Motor neuron (in vitro differentiated cells): ENCODE measurements at regions not wholly inside any gene's neighbourhood (a gene's known extent, or its start where the extent isn't known, plus 50 kb on each side); places are given as distances from the start of the nearest gene placed in this dataset.

Source experiments
- ATAC-seq, 8 experiments: fragments of 200-7000 bp; cut with Tn5 transposase; replicated peaks in 6 of 8; 2 replicates each; pipeline ENCODE4 v1.8.0; 2021; ENCODE audit warnings: mild to moderate bottlenecking in 8 of 8, moderate library complexity in 8 of 8
- H3K27ac ChIP-seq, 2 donors: fragments of 250-450 bp; sonication (Bioruptor Pico); 2 replicates each; pipeline ENCODE4 v1.9.0; 2021; ENCODE audit warnings: antibody characterized with exemption in 2 of 2, mild to moderate bottlenecking in 2 of 2, moderate library complexity in 1 of 2
- H3K4me1 ChIP-seq, 2 donors: fragments of 250-450 bp; sonication (Bioruptor Pico); replicated peaks in 1 of 2; 2 replicates each; pipeline ENCODE4 v1.6.1; 2021; ENCODE audit warnings: antibody characterized with exemption in 2 of 2, mild to moderate bottlenecking in 2 of 2, moderate library complexity in 1 of 2
- H3K4me3 ChIP-seq, 5 donors: fragments of 250-450 bp; sonication (Bioruptor Pico); 2 replicates each; pipeline ENCODE4 v1.9.0; 2021; ENCODE audit warnings: antibody characterized with exemption in 5 of 5, mild to moderate bottlenecking in 5 of 5, moderate library complexity in 4 of 5
- WGBS, 10 experiments: fragments of 450-650 bp; shearing (Covaris generic); methylation state at CpG; one replicate each; pipeline ENCODE4 v1.0.0; 2022; 5-methylcytosine and 5-hydroxymethylcytosine counted together
- in situ Hi-C, 9 experiments: fragments of 400-800 bp; cut with MboI; loops; one replicate each; pipeline ENCODE4 v1.15.0; 2021; ENCODE audit warnings: low sequenced_read_pairs in 9 of 9, low pct_unique_long_range_greater_than_20kb in 2 of 9; ENCODE audit not compliant: unreplicated experiment in 9 of 9

DNA sequence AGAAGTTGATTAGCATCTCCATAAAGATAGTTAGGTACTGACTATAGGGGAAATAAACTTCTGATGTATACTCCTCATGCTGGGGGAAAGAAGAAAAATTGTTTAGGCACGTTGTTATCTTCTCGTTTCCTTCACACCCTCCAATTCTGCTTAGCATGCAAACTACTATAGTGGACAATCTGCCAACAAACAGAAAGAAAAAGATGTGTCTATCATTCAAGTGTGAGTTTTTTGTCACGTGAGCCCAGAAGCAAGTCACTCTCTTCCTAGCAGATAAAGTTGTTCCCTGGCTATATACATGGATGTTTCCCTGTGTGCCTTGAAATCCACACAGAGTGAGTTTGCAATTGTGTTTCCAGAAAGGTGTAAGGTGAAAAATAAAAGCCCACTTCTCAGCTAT is 318.4 kb downstream of the CWC27 start:
- no peak overlapping the region for H3K4me3 ChIP-seq
- H3K4me1 ChIP-seq: no peaks in the 10 kb centered on the region
- 60 to 95% (median 80%) methylated on average over 1 to 3 of the region's 3 CpGs; no CpG with 5 or more reads in 2 of the 10 experiments for WGBS, 10 experiments
- in situ Hi-C loops: loop anchor here in 3 of 9 experiments (25.0 kb wide), 2 partner anchors 275 to 400 kb away; partner anchors contain the start of gene ADAMTS6 (in 2 of the 3)
- no peak for ATAC-seq
- H3K27ac ChIP-seq: no peak overlapping the region

DNA sequence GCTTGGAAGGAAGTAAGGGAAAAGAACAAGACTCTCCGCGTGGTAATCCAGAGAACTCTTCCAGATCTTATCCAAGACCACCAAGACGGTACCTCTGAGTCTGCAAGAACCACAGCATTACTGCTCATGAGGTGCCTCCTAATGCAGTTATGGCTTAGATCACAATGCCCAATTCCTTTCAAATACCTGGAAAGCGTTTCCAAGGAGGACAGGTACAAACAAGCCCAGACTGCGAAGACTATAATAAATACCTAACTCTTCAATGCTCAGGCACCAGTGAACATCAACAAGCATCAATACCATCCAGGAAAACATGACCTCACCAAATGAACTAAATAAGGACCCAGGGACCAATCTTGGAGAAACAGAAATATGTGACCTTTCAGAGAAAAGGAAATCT is 325.5 kb downstream of the CWC27 start:
- ATAC-seq: no peak
- H3K4me1 ChIP-seq: no peaks in the 10 kb centered on the region
- H3K27ac ChIP-seq: no peak overlapping the region
- in situ Hi-C loops: loop anchor here in 3 of 9 experiments (25.0 kb wide), 2 partner anchors 282 to 393 kb away; partner anchors contain the start of gene ADAMTS6 (in 2 of the 3)
- no peak overlapping the region for H3K4me3 ChIP-seq
- 52 to 93% (median 78%) methylated on average over 1 to 5 of the region's 5 CpGs; no CpG with 5 or more reads in 2 of the 10 experiments for WGBS, 10 experiments

DNA sequence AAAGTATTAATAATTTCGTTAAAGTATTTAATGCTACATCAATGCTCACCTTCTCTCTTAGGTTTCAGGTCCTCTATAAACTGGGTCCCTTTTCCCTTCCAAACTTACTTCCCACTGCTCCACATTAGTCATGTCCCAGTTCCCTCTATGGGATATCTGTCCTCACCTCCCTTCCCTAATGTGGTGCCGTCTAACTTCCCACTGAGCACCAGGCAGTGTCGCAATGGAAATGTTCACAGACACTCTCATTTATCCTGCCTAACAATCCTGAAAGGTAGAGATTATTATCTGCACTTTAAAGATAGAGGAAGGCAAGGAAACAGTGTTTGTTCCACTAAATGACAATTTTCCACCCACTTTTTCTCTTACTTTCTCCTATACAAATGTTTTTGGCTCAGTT is 329.7 kb downstream of the CWC27 start:
- no peak overlapping the region for H3K4me3 ChIP-seq
- ATAC-seq: no peak
- in situ Hi-C loops: loop anchor here in 3 of 9 experiments (25.0 kb wide), 2 partner anchors 286 to 389 kb away; partner anchors contain the start of gene ADAMTS6 (in 2 of the 3)
- H3K4me1 ChIP-seq: peaks cover 0 to under 1% of the 10 kb centered on the region in 2 donors
- 29 to 86% (median 66%) methylated on average over 2 to 3 of the region's 3 CpGs; no CpG with 5 or more reads in 2 of the 10 experiments for WGBS, 10 experiments
- H3K27ac ChIP-seq: no peak overlapping the region
